NCI-H146 treated with DMSO at 0.1 percent for 48 hours (cell line): ENCODE measurements at regions not wholly inside any gene's neighbourhood (a gene's known extent, or its start where the extent isn't known, plus 50 kb on each side); places are given as distances from the start of the nearest gene placed in this dataset.

Experiments used
- DNase-seq: peaks from one replicate; lab custom pipeline; 2025; ENCODE audit not compliant: unreplicated experiment; lab: John Stamatoyannopoulos, UW

DNA sequence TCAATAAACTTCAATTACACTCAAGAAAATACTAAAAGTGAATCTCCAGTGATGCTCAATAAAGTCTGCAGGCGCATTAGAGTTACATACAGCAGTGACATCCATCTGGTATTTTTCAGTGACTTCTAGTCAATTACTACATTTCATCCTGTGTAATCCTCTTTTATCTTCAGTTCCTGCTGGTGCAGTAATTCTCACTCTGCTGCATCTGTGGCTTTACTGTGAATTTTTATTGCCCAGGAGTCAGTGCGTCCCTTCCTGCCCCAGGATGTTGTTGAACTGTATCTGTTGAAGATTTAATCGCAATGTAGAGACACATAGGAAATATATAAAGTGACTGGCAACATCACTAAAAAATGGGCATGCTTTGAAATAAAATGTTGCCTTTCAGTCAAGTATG, 196.3 kb upstream of the TMTC4 start:
- no peak for DNase-seq

DNA sequence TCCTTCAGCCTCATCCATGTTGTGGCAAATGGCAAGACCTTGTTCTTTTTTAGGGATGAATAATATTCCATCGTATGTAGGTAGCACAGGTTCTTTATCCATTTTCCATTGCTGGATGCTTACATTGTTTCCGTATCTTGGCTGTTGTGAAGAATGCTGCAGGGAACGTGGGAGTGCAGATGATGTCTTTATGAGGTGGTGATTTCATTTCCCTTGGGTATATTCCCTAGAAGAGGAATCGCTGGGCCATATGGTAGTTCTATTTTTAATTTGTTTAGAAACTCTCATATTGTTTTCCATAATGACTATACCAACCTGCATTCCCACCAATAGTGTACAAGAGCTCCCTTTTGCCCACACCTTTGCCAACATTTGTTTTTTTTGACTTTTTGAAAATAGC, 186.3 kb upstream of the TMTC4 start:
- DNase-seq: no peak

DNA sequence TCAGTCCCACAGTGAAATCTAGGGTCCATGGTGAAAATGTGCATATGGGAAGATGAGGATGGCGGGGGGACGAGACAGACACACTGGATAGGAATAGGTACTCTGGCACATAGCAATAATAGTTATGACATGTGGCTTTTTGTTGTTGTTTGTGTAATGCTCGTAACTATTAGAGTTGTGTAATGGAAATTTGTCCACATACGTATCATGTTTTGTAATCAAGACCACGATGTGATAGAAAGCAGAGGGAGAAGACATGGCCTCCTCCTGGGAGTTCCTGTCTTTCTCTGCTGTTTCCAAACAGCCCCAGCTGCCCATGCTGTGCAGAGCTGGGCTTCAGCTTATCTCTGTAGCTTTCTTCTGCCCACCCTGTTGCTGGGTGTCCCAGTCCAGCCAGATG, 185.3 kb upstream of the TMTC4 start:
- DNase-seq: no peak

DNA sequence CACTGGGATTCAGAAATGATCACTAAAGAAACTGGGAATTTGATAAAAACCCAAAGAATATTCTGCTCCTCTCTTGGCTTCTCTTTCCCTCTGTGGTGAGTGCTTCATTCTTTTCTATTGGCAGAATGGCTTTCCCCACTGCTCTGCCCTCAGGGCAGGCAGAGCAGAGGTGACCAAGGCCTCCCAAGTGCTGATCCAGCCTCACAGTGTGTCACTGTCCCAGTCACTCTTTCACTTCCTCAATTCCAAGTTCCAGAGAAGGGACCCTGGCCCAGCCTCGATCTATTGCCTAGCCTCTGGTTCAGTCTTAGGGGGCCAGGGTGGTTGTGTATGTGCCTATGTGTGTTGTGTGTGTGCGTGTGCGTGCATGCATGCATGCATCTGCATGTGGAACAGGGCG, 180.6 kb upstream of the TMTC4 start:
- no peak for DNase-seq

DNA sequence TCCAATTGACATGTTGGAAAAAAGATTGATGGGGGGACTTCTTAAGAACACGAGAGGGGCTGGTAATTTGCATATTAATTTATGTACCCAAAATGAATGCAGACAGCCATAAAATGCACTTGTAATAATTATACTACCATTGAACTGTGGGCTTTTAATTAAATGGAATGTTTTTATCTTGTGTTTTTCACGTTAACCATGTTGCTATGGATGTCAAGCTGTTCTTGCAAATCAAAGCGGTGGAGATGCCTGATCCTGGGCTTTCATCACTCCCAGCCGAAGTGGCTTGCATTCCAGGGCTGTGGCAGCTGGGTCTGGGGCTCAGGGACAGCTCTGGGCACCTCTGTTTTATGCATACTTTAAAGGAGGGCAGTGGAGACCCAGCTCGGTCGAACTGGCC, 179.4 kb upstream of the TMTC4 start:
- no peak for DNase-seq

DNA sequence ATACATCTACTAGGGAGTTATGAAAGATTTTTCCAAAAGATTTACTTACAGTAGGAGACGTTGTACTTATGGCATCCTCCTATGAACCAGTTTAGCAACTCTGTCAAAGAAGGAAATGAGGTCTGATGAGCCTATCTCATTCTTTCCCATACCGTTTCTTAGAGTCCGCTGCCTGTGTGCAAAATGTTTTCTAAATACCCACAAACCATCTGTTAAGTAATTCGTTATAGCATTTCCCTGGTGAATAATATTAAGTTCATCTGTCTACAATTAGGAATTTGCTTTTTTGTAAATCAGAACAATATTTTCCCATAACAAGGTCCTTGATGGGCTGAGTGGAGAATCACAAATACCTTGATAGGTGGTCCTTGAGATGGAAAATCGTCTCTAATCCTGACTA, 178.8 kb upstream of the TMTC4 start:
- no peak for DNase-seq

DNA sequence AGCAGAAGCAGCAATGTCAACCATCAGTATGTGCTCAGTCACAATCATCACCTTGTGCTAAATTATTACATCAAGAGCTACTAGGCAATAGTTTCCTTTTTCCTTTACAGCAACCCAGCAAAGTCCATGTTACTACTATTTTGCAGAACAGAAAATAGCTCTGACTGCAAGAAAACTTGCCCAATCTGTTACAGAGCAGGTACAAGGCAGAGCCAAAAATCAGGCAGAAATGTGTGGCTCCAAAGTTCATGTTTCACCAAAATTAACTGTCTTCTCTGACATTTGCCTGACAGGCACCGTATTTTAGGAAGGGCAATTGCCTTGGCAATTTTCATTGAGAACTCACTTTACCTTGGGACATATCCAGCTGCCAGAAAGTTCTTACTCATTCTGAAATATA, 177.6 kb upstream of the TMTC4 start:
- no peak for DNase-seq

DNA sequence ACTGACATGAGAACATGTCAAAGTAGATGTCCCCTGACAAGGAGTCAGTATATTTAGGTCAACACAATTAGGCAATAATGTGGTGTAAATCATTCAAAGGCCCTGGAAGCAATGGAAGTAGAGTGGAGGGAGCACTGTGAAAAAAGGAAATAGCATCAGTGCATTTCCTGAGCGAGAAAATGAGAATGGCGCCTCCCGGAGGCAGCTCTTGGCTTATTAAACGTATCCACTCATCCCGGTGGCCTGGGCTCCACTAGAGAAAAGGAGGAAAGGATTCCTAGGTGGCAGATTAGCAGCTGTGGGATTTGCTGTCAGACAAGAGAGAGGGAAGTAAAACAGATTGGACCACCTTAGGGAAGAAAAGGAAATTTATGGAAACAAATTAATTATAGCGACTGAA, 173.7 kb upstream of the TMTC4 start:
- no peak for DNase-seq

DNA sequence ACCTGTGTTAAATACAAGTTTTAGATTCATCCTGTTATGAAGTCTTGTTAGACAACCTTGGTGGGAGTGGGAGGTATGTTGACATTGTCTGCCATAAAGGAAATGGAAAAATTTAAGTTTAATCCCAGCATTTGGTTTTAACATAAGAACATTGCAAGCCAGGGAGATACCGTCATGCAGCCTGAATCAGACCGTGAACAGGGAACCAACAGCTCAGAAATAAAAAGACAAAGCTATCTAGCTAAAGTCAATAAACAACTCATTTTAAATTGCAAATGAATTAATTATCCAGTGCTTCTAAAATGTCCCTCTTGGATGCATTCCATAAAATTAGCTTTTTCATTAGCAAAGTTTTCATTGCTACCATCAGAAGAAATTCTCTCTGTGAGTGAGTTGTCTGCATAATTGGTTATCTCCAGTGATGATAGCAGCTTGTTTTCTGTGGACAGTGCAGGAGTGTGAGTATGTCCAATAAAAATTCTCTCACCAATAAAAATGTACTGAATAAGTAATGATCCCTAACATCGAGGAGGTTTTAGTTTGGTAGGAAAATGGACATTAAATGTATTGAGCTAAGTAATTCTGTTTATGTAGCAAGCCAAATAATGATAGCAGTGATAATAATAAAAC, 170.6 kb upstream of the TMTC4 start:
- no peak for DNase-seq

DNA sequence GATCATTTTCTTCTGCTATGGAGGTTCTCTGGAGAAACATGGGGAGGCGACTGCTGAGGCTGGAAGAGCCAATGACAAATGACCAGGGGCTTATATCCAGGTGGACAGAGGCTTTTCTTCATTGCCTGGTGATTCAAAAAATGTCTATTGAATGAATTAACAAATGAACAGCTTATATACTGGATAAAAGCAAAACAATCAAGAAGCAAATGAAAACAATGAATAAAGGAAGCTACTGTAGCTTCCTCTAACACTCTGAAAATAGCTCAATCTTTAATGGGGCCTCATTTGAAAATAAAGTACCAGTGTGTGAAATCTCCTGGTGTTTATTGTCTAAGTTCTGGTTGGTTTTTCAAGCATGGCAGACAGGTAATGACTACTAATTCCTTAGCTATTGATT, 167.5 kb upstream of the TMTC4 start:
- DNase-seq: no peak

DNA sequence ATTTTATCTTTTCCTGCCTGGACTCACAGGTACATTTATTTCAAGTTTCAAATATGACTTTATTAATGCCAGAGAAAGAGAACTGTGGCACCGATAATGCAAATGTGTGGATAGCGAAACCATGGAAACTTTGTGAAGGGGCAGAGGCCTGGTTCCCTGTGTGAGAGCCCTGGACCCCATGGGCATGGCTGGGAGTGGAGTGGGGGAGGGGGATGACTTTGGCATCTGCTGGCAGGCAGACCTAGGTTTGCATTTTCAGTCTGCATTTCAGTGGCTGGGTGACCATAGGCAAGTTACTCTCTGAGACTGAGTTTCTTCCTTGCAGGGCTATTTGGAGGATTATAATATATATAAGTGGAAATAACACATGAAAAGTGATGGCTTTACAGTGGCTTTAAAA, 163.8 kb upstream of the TMTC4 start:
- no peak for DNase-seq

DNA sequence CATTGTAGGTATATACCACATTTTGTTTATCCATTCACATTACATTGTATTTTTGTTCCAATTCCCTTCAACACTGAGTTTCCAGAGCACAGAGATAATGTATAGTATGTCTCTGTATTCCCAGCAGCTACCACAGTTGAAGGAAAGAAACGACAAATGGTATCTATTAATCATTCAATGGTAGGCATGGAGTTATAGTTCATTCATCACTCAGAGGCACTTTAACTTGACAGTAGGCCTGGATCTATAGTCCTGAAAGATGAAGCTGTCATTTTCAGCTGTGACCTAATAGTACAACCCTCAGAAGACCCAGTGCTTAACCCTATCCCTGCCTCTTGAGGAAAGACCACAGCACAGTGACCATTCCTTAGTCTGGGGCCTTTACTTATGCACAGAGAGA, 163.0 kb upstream of the TMTC4 start:
- no peak for DNase-seq

DNA sequence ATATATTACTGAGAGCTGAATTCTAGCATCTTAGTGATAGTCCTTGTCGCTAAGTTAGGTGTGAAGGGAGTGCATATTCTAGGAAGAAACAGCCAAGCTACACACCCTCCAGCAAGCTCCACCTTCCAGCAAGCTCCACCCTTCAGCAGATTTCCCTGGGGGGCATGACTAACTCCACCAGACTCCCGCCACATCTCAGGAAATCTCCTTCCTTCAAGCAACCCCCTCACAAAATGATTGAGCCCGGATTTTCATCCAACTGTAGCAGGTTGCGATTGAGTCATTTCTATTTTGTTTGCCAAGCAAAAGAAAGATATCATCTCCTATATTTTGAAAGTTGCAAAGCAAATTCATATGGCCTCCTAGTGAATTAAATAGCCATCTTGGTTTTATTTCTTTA, 162.1 kb upstream of the TMTC4 start:
- no peak for DNase-seq

DNA sequence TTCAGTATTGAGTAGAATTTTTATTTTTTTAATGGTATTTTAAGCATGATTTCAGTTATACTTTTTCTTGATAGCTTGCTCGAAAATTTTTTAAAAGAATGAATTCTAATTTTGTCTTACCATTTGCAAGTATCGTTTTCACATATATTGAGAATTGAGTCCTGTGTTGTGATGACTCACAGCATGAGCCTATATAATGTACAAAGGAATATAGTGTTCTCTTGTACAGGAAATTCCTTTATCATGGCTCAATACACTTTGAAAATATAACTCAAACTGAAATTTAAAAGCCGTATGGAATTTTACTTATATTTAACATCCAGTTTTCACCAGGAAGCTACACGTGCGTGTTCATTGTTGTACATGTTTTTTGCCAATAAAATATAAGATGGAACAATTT, 161.1 kb upstream of the TMTC4 start:
- no peak for DNase-seq

DNA sequence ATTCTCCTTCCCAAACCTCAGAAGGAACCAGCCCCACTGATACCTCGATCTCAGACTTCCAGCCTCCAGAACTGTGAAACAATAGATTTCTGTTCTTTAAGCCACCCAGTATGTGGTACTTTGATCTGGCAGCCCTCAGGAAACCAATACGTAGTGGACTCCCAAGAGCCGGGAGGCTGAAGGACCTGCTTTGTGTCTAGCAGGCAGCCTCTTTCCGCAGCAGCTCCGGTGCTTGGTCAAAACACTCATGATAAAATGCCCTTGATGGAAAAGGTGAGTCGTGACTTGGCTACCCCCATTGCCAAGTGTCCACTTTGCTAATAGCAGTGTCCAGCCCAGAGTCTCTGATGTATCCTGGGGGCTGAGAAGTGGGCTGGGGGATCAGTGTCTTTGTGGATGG, 158.8 kb upstream of the TMTC4 start:
- no peak for DNase-seq

DNA sequence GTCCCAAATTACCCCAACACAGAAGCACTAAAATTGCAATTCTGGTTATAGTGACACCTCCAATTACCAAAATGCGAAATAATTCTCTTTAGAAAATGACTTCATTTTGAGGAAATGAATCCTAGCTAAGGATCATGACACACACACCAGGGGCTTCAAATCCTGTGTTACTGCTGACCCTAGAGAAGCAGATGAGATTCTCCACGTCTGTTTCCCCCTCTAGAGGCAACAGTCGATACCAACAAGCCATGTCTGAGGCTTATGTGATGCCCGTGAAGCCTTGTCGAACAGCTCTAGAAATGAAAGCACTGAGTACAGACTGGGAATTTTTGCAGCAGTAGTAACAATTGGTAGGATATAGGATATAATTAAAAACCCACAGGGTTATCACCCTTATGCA, 153.6 kb upstream of the TMTC4 start:
- DNase-seq: no peak

DNA sequence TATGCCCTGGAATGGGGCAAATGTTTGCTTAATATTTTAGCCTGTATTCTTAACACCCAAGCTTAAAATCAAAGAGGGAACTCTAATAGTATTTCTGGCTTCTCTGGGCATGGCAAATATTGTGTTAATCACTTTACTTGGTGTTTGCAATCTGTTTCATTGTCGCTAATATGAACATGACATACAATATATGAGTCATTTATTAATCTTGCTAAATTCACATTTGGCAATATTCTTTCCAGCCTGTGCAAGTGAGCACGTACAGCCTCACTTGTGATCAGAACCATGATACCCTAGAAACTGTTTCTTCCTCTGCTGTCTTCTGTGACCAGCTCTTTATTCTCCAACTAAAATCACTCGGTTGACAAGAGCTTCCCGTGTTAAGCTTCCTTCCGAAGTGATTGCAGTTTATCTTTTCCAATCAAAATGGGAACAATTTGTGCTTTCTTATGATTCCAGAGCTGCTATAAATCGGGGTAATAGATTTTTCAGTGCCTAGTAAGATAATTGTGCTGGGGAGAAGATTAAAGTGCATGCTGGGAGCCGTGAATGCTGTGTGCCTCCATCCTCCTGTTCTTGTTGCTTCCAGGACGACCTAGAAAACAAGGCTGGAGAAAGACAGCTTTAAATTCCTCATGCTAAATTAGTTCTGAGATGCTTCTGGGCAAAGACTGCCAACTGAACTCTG, 153.0 kb upstream of the TMTC4 start:
- DNase-seq: no peak

DNA sequence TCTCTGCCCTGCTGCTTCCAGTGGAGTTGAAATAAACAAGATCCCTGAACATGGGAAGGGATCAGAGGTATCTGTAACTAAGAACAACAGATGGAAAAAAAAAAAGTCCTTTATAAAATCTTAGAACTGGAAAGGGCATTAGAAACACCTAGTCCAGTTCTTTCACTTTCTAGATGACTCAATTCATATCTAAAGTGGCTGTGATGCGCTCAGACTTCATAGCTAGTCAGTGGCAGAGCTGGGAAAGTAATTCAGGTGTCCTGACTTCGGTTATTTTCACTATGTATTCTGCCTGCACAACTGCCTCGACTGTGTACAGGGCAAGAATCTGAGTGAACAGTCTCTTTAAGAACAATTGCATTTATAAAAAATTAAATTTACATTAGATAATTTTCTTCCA, 151.8 kb upstream of the TMTC4 start:
- no peak for DNase-seq

DNA sequence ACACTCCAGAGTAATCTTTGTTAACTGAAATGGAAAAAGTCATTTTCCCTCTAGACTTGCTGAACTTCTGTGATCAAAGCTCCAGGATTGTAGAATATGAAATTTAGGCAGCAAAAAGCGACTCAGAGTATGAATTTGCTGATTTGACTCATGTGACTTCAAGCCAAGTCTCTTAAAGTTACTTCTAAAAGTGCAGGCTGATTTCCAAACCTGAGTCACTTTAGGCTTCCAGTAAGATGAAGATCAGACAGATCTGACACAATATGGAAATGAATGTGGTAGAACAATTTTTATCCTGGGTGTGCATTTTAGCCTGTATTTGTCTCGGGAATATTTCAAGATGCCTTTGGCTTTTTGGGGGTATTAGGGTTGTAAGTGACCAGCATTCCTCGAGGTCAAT, 151.0 kb upstream of the TMTC4 start:
- DNase-seq: no peak

DNA sequence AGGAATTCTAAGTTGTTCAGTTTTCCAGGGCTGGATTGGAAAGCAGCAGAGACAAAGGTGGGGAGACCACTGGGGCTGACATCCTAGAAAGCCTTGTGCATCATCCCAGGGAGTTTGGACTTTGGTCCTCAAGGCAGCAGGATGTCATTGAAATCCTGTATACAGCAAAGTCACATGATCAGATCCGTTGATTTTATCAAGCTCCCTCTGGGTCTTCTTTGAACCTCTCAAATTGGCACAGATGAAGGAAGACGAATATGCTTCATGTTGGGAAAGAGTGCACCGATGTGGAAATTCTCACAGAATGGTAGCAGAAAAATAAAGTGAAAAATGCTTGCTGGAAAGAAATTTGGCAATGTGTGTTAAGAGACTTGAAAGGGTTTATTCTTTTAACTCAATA, 149.8 kb upstream of the TMTC4 start:
- DNase-seq: no peak

DNA sequence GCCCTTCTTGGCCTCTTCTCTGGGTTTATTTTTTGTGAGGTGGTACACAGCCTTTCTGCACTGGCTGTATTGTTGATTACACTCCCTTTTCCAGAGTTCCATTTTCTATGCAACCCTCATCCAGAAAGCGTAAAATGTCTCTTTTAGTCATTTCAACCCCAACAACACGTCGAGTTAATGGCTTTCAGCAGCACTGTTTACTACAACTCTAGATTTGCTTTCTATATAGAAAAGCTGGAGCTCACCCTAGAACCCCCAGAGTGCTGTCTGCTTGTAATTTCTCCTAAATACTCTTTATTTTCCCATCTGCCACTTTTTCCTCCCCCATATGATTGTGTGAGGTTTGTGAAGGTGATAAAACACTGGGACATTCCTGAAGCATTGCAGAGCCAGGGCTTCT, 148.9 kb upstream of the TMTC4 start:
- no peak for DNase-seq

DNA sequence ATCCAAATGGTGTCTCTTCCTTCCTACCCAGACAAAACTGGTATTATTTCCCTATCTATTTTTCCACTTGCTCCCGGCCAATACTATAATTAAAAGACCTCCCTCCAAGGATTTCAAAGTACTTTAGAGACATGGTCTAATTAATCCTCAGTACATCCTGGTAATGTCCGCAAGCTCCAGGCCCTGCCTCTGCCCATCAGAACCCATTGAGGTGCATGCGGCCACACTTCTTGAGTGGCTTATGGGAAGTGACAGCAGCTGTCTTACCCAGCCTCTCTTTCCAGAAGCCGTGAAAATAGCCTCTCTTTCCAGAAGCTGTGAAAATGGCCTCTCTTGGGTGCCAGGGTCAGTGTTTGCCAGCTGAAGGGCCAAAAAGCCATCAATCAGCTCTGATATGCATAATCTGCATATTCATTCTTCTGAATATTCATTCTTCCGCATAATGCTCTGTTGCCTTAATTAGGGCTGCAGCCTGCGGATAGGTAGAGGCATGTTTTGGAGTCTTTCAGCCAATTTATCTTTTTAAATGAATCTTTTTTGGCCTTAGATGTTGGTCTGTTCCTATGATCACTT, 148.4 kb upstream of the TMTC4 start:
- DNase-seq: no peak

DNA sequence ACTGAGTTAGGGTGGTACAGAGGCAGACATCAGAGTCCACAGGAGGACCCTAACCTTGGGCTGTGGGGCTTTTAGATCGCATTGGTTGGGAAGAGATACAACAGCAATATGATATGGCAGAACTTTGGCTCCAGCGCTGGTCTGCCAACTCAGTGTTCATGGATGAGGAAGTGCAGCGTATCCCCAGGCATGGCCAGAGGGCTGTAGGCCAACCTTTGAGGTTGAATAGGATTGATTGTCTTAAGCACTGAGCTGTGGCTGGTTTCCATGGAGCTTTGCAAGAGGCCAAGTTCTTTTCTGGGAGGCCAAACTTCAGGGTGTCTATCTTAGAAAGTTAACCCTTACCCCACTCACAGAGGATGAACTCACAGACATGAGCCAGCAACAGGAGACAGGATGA, 144.1 kb upstream of the TMTC4 start:
- no peak for DNase-seq
